Stimulated activated CD8-positive, alpha-beta memory T cell treated with anti-CD3 and anti-CD28 coated beads, Interleukin-15, amount 100 ng/mL, for 24 hours (primary cell): ENCODE measurements at regions not wholly inside any gene's neighbourhood (a gene's known extent, or its start where the extent isn't known, plus 50 kb on each side); places are given as distances from the start of the nearest gene placed in this dataset.

Experiments used
- DNase-seq: peaks from one replicate; pipeline ENCODE4 v3.0.0-alpha.2; 2020; ENCODE audit warnings: low read depth

DNA sequence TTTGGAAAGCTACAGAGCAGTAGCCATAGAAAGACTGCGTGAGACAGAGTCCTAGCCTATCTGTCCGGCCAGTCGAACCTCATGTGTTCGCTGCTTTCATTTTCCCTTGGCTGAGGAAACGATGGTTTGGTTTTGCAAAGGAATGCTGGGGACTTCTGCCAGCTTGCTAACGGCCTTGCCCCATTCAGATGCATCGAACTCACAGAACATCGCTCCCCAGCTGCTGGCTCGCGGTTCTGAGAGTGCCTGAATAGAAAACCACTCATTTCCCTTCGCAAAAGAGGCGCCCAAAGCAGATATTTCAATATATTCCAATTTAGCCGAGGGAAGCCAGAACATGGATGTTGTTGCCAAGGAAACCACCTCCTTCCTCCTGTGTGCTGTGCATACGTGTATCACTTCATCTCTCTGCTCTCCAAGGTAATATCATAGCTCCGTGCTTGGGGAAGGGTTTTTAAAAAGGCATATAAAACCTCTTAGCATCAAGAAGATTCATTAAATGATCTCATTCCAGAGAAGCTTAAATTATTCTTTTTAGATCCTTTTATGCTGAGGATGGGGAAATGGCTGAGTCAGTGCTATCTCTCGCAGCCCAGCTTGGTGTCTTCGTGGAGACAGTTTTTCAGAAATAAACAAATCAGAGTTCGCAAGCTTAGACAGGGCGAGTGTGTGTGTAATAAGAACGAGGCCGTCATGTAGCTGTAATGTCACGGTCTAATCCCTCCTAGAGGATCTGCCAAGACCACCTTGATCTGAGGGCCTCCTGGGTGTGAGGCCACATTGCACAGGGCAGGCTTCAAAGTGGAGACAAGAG lies 215.2 kb downstream of the RPS24 start:
- DNase-seq: no peak

GRCh38 chr10:78249690-78250089 lies 216.0 kb downstream of the RPS24 start:
- DNase-seq: no peak

DNA sequence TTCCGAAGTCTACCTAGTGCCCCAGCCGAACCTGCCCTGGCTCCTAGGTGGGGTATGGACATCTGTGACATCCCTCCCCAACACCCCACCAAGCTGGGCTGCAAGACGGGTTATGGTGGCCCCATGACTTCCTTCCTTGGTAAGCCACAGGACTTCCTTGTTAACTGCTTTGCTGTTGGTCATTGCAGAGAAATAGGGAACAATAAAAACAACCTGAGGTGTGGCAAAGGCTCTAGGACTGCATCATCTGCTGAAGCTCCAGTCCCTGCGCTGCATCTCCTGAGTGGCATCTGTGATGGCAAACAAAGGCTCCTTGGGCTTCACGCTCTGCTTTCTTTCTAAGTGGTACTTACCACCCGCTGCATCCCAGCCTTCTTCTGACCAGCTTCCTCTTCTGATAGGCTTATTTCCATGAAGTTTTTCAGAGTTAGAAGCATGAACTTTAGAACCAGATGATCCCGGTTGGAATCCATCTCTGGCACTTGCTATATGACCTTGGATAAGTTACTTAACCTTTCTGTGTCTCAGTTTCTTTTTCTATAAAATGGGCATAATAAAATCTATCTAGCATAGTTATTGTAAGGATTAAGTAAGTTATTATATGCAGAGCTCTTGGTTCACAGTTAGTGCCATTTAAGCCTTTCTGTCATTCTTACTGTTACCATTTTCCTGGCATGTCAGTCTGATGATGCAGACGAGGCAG lies 216.8 kb downstream of the RPS24 start:
- no peak for DNase-seq

DNA sequence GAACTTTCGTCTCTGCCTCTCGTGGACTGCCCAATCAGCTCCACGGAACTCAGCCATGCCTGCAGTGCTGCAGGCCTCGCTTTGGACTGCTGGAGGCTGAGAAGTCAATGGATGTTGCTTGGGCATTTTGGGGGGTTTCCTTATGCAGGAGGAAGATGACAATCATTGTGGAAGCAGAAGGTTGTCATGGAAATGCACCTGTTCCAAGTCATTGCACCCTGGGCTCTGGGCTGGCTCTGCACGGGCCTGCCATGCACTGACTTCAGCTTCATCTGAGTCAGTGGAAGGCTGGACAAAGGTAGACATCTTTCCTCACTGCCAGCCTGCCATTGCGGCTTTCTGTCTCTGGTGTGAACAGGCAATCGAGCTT lies 217.3 kb downstream of the RPS24 start:
- no peak for DNase-seq

- no peak for DNase-seq
Observed at GRCh38 chr10:78252286-78252685, 218.6 kb downstream of the RPS24 start.

DNA sequence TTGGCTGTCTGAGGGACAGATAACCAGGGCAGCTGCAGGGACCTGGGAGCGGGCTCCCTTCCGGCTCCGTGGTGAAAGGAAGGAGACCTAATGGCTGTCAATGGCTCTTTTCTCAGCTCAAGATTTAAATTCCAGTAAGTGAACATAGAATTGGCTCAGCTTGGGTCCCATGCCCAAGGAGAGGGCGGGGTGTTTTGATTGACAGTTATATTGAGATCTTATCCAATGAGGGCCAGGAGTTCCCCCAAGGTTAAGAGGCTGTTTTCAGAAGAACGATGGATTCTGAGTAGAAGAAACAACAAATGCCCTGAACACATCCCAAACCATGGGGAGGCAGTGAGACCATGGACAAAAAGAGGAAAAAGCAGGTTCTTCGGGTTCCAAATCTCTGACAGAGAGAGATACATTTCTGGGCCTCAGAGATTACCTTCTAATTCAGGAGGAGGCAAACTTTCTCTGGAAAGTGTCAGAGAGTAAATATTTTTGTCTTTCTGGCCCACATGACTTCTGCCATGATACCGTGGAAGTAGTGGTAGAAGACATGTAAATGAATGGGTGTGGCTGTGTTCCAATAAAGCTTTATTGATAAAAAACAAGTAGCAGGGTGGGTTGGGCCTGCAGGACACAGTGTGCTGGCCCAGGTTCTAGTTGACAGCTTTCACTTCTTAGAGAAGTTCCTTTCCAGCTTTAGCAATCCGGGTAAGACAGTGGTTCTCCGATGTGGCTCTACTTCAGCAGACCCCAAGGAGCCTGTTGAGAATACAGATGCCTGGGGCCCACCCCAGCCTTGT lies 219.6 kb downstream of the RPS24 start:
- no peak for DNase-seq

- no peak for DNase-seq
Observed at GRCh38 chr10:78254013-78254412, 220.3 kb downstream of the RPS24 start.

DNA sequence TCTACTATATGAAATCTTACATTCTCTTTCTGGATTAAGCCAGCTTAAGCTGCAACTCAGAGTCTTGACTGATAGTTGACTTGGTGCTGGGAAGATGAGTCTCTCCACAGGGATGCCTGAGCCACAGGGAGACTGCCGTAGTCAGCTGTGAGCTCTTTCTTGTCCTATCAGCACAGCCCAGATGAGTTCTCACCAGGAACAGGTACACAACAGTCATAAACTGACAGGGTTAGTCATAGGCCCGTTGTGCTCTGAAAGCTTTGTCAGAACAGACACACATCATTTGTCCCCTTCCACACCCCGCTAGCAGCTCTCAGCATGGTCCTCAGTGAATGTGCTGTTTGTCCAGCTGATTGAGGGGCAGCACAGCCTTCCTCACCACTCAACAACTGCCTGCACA lies 221.6 kb downstream of the RPS24 start:
- no peak for DNase-seq

DNA sequence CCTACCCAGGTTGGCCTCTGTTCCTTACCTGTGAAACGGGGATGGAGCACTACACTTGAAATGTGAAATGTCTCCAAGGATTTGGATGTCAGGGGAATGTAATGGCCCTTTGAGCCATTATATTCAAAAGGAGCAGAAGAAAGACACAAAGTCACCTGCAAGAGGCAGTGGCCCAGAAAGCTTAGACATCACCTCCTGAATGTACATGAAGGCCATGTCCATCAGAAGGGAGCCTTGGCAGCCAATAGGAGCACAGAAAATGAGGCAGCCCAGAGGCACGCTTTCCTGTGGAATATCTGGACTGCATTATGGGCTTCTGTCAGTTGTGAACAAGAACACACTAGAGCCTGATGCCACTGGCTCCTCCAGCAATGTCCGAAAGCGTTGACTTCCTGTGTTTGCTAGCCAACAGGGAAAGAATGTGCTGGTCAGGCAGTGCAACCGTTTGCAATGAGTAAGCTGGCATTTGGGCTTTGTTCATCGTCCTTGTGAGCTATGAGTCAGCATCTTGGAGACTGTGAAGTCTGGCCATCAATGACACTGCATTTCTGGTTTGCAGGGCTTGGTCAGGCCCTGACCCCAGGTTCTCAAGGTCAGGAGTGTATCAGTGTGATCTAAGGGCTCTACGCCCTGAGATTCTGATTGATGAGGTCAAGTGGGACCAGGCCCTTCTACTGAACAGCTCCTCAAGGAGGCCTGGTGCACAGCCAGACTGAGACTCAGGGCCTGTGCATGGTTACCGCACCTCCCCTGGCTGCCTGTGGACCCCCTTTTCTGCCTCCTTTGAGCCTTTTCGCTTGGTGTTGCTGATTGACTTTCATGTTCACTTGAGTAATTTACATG lies 222.4 kb downstream of the RPS24 start:
- DNase-seq: no peak

- no peak for DNase-seq
Observed at GRCh38 chr10:78258323-78259030, 224.8 kb downstream of the RPS24 start.

GRCh38 chr10:78259391-78259790 lies 225.7 kb downstream of the RPS24 start:
- no peak for DNase-seq

DNA sequence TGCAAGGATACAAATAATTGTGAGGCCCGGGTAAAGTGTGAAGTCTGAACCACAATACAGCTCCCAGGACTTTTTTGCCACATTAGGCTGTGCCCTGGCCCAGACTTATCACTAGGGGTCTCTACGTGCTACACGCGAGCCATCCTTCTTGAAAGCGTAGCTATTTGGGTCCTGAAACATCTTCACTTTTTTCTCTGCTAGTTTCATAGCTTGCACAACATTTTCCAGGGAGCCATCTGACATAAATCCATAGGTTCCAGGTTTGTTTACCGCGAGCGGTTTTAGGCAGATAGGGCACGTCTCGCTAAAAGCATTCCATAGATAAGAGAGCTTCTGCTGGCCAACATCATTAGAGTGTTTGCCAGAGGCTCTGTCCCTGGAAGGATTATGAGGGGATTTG lies 226.5 kb downstream of the RPS24 start:
- DNase-seq: no peak

DNA sequence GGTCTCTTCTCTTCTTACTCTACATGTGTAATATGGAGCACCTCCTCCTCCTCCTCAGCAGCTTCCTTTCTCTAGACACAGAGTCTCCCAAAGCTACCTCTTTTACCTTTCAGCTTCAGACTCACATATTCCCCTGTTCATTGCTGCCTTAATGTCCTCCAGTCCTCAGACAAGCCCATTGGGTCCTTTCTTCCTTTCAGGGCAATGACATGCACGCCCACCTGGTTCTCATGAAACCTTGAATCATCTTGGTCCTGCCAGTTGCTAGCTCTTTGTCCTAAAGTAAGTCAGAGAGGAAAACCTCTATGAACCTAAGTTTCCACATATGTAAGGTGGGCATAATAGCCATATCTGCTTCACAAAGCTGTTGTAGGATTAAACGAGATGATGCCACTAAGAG lies 227.0 kb downstream of the RPS24 start:
- no peak for DNase-seq

DNA sequence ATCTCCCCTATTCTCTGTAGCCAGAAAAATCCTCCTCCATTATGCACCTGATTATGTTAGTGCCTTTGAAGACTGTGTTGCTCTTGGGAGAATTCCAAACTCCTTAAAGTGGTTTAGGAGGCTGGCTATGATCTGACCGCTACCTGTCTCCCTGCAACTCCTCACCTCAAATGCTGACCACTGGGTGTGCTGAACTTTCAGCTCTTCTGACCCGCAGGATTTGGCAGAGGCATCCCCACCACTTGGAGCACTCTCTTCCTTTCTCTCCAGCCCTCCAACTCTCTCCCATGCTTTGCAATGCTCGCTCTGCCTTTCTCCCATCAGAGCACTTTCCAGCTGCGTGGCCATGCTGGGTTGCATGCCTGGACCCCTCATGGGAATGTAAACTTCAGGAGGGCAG lies 227.6 kb downstream of the RPS24 start:
- no peak for DNase-seq

DNA sequence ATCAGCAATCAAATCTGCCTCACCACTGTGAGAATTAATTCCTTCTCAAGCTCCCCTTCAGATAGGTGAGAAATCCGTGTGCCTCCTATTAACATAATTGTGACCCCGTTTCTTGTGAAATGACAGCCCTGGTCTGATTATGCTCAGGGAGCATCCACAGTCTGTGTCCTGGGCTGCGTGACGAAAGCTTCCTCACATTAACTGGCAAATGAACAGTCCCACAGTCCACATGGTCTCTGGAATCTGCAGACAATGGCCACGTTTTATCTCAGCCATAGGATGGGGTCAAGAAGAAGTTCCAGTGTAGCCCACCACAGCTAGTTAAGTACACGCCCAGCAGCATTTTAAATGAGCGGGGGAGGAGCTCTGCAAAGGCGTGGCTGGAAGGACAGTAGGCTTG lies 229.2 kb downstream of the RPS24 start:
- DNase-seq: no peak

DNA sequence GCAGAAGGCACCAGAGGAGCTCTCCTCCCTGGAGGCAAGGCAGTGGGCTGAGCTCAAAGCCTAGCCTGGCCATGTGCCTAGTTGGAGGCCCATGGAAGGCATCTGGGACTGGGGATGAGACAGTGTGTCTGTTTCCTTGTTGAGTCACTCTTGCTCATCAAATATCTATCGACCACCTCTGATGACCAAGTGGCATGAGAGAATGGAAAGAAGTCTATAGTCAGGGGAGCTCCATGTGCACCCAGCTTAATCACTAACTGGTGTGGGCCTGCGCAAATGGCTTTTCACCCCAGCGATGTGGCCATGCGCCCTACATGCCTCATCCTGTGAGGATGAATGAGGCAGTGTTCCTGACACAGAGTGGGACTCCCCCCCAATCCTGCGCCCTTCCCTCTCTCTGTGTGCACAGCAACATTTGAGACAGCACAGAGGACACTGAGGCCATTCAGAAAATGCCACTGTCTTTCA lies 229.9 kb downstream of the RPS24 start:
- no peak for DNase-seq

DNA sequence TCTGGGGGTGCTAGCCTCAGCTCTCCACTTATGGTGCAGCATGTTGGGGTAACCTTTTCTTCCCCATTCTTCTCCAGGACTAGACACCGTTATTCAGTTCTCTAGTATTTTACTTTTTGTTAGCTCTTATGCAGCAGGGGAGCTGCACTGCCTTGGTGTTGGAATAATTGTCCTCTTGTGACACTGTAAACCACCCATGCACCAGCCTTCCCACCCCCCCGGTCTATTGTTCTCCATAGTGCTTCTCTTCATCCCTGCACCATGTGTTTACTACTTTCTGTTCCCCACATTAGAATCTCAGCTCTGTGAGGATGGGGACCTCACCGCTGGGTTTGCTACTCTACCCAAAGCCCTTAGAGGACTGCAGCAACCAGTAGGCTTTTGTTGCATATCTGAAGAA lies 230.7 kb downstream of the RPS24 start:
- DNase-seq: no peak

- DNase-seq: no peak
Observed at GRCh38 chr10:78266741-78267469, 233.2 kb downstream of the RPS24 start.

DNA sequence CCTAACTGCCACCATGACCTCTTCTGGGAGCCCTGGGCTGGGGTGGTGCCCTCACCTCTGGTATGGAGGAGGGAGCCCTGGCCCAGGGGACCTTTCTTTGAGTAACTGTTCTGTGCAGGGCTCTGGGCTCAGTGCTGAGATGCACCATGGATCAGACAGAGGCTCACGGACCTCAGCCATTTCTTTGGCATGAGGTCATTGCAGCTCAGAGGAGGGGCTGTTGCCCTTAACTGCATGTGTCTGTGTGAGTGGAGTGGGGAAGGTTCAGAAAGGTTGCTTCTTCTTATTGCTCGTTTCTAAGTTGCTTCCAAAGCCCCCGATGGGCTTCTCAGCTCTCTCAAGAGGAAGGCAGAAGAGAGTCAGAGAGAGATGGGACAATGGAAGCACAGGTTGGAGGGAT lies 233.9 kb downstream of the RPS24 start:
- DNase-seq: no peak

DNA sequence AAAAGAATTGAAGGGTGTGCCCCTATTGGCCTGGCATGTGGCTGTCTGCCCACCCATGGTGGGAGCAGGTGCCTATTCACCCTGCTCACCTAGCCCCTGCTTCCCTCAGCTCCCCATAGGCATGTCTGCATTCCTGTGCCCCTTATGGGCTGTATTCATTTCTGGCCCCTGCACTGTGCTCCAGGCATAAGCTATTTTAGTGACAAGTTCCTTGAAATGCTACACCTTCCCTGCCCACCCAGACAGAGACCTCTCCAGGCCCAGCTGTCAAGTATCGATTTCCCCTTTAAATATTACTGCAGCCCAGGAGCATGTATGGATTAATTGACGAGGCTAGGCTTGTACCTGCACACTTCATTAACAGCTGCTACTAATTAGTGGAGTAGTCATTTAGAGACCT lies 235.4 kb downstream of the RPS24 start:
- no peak for DNase-seq

- no peak for DNase-seq
Observed at GRCh38 chr10:78272329-78272728, 238.7 kb downstream of the RPS24 start.
